ENCODE measurements at regions not wholly inside any gene's neighbourhood (a gene's known extent, or its start where the extent isn't known, plus 50 kb on each side); places are given as distances from the start of the nearest gene placed in this dataset.
"Not testable (repeated sequence)": the region's sequence is repeated elsewhere in the genome, so short reads cannot be mapped to it uniquely, and the experiment has no call there.

DNA sequence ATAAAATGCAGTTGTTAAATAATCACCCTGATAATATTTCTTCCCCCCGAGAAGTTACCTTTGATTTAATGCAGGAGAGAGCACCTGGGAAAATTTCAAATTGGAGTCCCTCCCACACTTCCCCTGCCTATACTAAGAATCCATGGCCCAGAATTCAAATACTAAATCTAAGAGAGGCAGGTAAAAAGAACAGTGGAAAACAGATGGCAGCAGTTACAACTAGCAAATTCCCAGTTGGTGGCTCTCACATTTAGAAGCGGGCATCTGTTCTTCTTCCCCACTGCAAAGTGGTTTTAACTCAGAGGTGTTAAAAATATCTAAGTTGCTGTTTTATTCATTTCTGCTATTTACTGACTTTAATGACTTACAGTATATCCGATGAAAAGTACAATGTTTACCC, 210.4 kb upstream of the ELAVL2 start:
- Histone ChIP-seq H3K9me3 (ENCODE audit: control extremely low read depth in 1 of 5, control insufficient read depth in 4 of 5, insufficient read depth in 2 of 5, low read depth in 1 of 5, low read length in 4 of 5) (no peaks in the 10 kb centered on the region), H3K27ac (ENCODE audit: insufficient read depth in 1 of 2, low read depth in 1 of 2, low read length in 2 of 2, poor library complexity in 1 of 2, severe bottlenecking in 2 of 2) (no peak overlapping the region), H3K27me3 (replicated peaks in 2 of 5; ENCODE audit: control insufficient read depth in 4 of 5, insufficient read depth in 5 of 5, low read length in 4 of 5) (no peaks in the 10 kb centered on the region), H3K4me1 (ENCODE audit: control extremely low read depth in 1 of 4, control insufficient read depth in 4 of 4, insufficient read depth in 4 of 4, low read length in 3 of 4) (peaks cover 0 to 35% (median 7%) of the 10 kb centered on the region in 4 experiments), H3K36me3 (ENCODE audit: control insufficient read depth in 4 of 4, insufficient read depth in 4 of 4, low read length in 3 of 4) (no peaks in the 10 kb centered on the region), H3K4me3 (ENCODE audit: control insufficient read depth in 1 of 7, extremely low read depth in 1 of 7, insufficient read depth in 4 of 7, low read depth in 2 of 7, low read length in 6 of 7) (peak overlapping the region in 1 of 7 experiments; percentile 41)
- WGBS (ENCODE audit: insufficient coverage): 80% methylated on average over 1 of the region's 3 CpGs
- DNase-seq: no peak
- ChIA-PET CTCF (no interaction called here), POLR2A (no interaction called here)

DNA sequence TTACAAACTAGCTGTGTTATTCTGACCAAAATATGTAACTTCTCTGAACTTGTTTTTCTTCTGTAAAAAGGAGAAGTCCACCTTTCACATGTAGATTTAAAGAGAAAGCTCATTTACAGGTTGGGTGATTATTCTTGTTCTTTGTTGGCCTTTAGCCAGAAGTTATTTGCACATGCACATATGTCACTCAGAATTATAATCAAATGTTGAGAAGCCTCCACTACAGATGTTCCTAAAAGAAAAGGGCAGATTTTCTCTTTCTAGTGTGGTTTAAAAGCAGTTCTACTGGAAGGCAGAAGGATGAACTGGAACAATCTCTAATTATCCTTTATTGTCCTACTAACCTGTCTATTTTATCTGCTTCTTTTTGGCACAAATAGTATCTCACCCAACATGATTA, 209.8 kb upstream of the ELAVL2 start:
- POLR2A ChIA-PET: no interaction called here

DNA sequence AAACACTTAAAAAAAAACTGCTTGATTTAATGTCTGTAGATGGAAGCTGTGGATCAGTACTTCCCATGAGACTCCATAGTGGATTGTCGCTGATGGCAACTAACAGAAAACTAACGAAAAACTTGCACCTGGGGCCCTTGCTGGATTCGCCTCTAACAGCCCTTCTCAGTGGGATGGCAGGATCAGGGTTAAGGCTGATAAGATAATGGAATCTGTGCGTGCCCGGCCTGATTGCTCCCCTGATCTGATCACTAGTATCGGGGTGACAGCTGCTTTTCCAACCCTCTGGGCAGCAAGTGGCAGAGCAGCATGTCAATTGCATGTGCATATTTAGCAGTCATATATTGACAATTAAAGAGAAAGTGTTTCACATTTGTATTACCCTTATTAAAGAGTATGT, 185.8 kb upstream of the ELAVL2 start:
- no peak for DNase-seq
- H3K4me1 ChIP-seq (ENCODE audit: control extremely low read depth in 1 of 4, control insufficient read depth in 4 of 4, insufficient read depth in 4 of 4, low read length in 3 of 4): peaks cover 0 to 2% (median 0%) of the 10 kb centered on the region in 4 experiments
- CTCF ChIA-PET: no interaction called here
- H3K4me3 ChIP-seq (ENCODE audit: control insufficient read depth in 1 of 7, extremely low read depth in 1 of 7, insufficient read depth in 4 of 7, low read depth in 2 of 7, low read length in 6 of 7): no peak overlapping the region
- H3K27me3 ChIP-seq (replicated peaks in 2 of 5; ENCODE audit: control insufficient read depth in 4 of 5, insufficient read depth in 5 of 5, low read length in 4 of 5): no peaks in the 10 kb centered on the region
- H3K27ac ChIP-seq (ENCODE audit: insufficient read depth in 1 of 2, low read depth in 1 of 2, low read length in 2 of 2, poor library complexity in 1 of 2, severe bottlenecking in 2 of 2): no peak overlapping the region
- no peaks in the 10 kb centered on the region for H3K9me3 ChIP-seq (ENCODE audit: control extremely low read depth in 1 of 5, control insufficient read depth in 4 of 5, insufficient read depth in 2 of 5, low read depth in 1 of 5, low read length in 4 of 5)
- 83% methylated on average over 2 of the region's 6 CpGs for WGBS (ENCODE audit: insufficient coverage)
- POLR2A ChIA-PET: no interaction called here
- H3K36me3 ChIP-seq (ENCODE audit: control insufficient read depth in 4 of 4, insufficient read depth in 4 of 4, low read length in 3 of 4): no peaks in the 10 kb centered on the region

More for the DNA sequence above, 209.8 kb upstream of the ELAVL2 start:
- Histone ChIP-seq H3K27me3 (replicated peaks in 2 of 5; ENCODE audit: control insufficient read depth in 4 of 5, insufficient read depth in 5 of 5, low read length in 4 of 5) (no peaks in the 10 kb centered on the region), H3K4me3 (ENCODE audit: control insufficient read depth in 1 of 7, extremely low read depth in 1 of 7, insufficient read depth in 4 of 7, low read depth in 2 of 7, low read length in 6 of 7) (peak overlapping the region in 1 of 7 experiments; percentile 41), H3K4me1 (ENCODE audit: control extremely low read depth in 1 of 4, control insufficient read depth in 4 of 4, insufficient read depth in 4 of 4, low read length in 3 of 4) (peaks cover 0 to 35% (median 7%) of the 10 kb centered on the region in 4 experiments), H3K27ac (ENCODE audit: insufficient read depth in 1 of 2, low read depth in 1 of 2, low read length in 2 of 2, poor library complexity in 1 of 2, severe bottlenecking in 2 of 2) (no peak overlapping the region), H3K9me3 (ENCODE audit: control extremely low read depth in 1 of 5, control insufficient read depth in 4 of 5, insufficient read depth in 2 of 5, low read depth in 1 of 5, low read length in 4 of 5) (no peaks in the 10 kb centered on the region), H3K36me3 (ENCODE audit: control insufficient read depth in 4 of 4, insufficient read depth in 4 of 4, low read length in 3 of 4) (no peaks in the 10 kb centered on the region)
- CTCF ChIA-PET: no interaction called here
- DNase-seq: no peak

- H3K36me3 ChIP-seq (ENCODE audit: control insufficient read depth in 4 of 4, insufficient read depth in 4 of 4, low read length in 3 of 4): no peaks in the 10 kb centered on the region
- WGBS (ENCODE audit: insufficient coverage): 69% methylated on average over 2 of the region's 5 CpGs
- H3K9me3 ChIP-seq (ENCODE audit: control extremely low read depth in 1 of 5, control insufficient read depth in 4 of 5, insufficient read depth in 2 of 5, low read depth in 1 of 5, low read length in 4 of 5): no peaks in the 10 kb centered on the region
- POLR2A ChIA-PET: no interaction called here
- peaks cover 0 to 2% (median 0%) of the 10 kb centered on the region in 4 experiments for H3K4me1 ChIP-seq (ENCODE audit: control extremely low read depth in 1 of 4, control insufficient read depth in 4 of 4, insufficient read depth in 4 of 4, low read length in 3 of 4)
- CTCF ChIA-PET: no interaction called here
- no peak overlapping the region for H3K27ac ChIP-seq (ENCODE audit: insufficient read depth in 1 of 2, low read depth in 1 of 2, low read length in 2 of 2, poor library complexity in 1 of 2, severe bottlenecking in 2 of 2)
- no peak overlapping the region for H3K4me3 ChIP-seq (ENCODE audit: control insufficient read depth in 1 of 7, extremely low read depth in 1 of 7, insufficient read depth in 4 of 7, low read depth in 2 of 7, low read length in 6 of 7)
- no peak for DNase-seq
- H3K27me3 ChIP-seq (replicated peaks in 2 of 5; ENCODE audit: control insufficient read depth in 4 of 5, insufficient read depth in 5 of 5, low read length in 4 of 5): no peaks in the 10 kb centered on the region
These were observed 185.1 kb upstream of the ELAVL2 start for GRCh38 chr9:24011009-24011717.

DNA sequence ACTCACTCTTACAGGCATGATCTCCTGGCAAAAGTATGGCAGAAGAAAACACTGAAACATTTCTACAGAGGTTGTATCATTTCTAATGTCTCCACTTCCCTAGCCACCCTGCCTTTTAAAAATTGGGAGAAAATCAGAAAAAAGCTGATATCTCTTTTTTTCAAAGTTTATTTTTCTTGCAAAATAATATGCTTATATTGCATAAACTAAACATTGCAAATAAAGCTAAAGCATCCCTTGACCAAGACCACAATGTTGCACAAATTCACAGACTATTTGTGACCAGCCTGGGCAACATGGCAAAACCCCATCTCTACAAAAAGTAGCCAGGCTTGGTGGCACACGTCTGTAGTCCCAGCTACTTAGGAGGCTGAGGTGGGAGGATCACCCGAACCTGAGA, 183.3 kb upstream of the ELAVL2 start:
- POLR2A ChIA-PET: no interaction called here

DNA sequence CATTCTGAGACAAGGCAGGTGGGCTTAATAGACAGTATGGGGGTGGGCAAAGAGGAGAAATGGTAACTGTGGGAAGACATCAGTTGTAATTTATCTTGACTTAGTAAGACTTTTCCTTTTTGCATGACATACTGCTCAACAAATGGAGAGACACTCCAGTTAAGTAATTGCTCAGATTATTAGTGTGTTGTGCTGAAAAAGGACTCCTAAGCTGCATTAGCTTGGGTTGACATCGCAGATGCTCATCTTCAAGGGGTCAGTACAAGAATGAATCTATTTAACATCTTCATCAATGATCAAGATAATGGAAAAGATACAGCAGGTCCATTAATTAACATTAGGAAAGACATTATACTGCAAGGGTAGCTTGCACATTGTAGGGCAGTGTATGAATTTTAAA, 181.1 kb upstream of the ELAVL2 start:
- no peak for DNase-seq
- WGBS (ENCODE audit: insufficient coverage): no CpG with 5 or more reads among the region's 1 CpG
- Histone ChIP-seq H3K9me3 (ENCODE audit: control extremely low read depth in 1 of 5, control insufficient read depth in 4 of 5, insufficient read depth in 2 of 5, low read depth in 1 of 5, low read length in 4 of 5) (no peaks in the 10 kb centered on the region), H3K4me1 (ENCODE audit: control extremely low read depth in 1 of 4, control insufficient read depth in 4 of 4, insufficient read depth in 4 of 4, low read length in 3 of 4) (peaks cover 0 to 2% (median 0%) of the 10 kb centered on the region in 4 experiments), H3K27me3 (replicated peaks in 2 of 5; ENCODE audit: control insufficient read depth in 4 of 5, insufficient read depth in 5 of 5, low read length in 4 of 5) (no peaks in the 10 kb centered on the region), H3K36me3 (ENCODE audit: control insufficient read depth in 4 of 4, insufficient read depth in 4 of 4, low read length in 3 of 4) (no peaks in the 10 kb centered on the region), H3K27ac (ENCODE audit: insufficient read depth in 1 of 2, low read depth in 1 of 2, low read length in 2 of 2, poor library complexity in 1 of 2, severe bottlenecking in 2 of 2) (no peak overlapping the region), H3K4me3 (ENCODE audit: control insufficient read depth in 1 of 7, extremely low read depth in 1 of 7, insufficient read depth in 4 of 7, low read depth in 2 of 7, low read length in 6 of 7) (no peak overlapping the region)
- ChIA-PET CTCF (no interaction called here), POLR2A (no interaction called here)

More for the DNA sequence above, 183.3 kb upstream of the ELAVL2 start:
- no CpG with 5 or more reads among the region's 2 CpGs for WGBS (ENCODE audit: insufficient coverage)
- peaks cover 0 to 2% (median 0%) of the 10 kb centered on the region in 4 experiments for H3K4me1 ChIP-seq (ENCODE audit: control extremely low read depth in 1 of 4, control insufficient read depth in 4 of 4, insufficient read depth in 4 of 4, low read length in 3 of 4)
- H3K36me3 ChIP-seq (ENCODE audit: control insufficient read depth in 4 of 4, insufficient read depth in 4 of 4, low read length in 3 of 4): no peaks in the 10 kb centered on the region
- no peak overlapping the region for H3K4me3 ChIP-seq (ENCODE audit: control insufficient read depth in 1 of 7, extremely low read depth in 1 of 7, insufficient read depth in 4 of 7, low read depth in 2 of 7, low read length in 6 of 7)
- no peak overlapping the region for H3K27ac ChIP-seq (ENCODE audit: insufficient read depth in 1 of 2, low read depth in 1 of 2, low read length in 2 of 2, poor library complexity in 1 of 2, severe bottlenecking in 2 of 2)
- CTCF ChIA-PET: no interaction called here
- DNase-seq: no peak
- H3K27me3 ChIP-seq (replicated peaks in 2 of 5; ENCODE audit: control insufficient read depth in 4 of 5, insufficient read depth in 5 of 5, low read length in 4 of 5): no peaks in the 10 kb centered on the region
- H3K9me3 ChIP-seq (ENCODE audit: control extremely low read depth in 1 of 5, control insufficient read depth in 4 of 5, insufficient read depth in 2 of 5, low read depth in 1 of 5, low read length in 4 of 5): no peaks in the 10 kb centered on the region

GRCh38 chr9:23991874-23992273, 165.8 kb upstream of the ELAVL2 start:
- H3K27ac ChIP-seq (ENCODE audit: insufficient read depth in 1 of 2, low read depth in 1 of 2, low read length in 2 of 2, poor library complexity in 1 of 2, severe bottlenecking in 2 of 2); CTCF ChIA-PET; H3K4me1 ChIP-seq (ENCODE audit: control extremely low read depth in 1 of 4, control insufficient read depth in 4 of 4, insufficient read depth in 4 of 4, low read length in 3 of 4); POLR2A ChIA-PET; H3K27me3 ChIP-seq (replicated peaks in 2 of 5; ENCODE audit: control insufficient read depth in 4 of 5, insufficient read depth in 5 of 5, low read length in 4 of 5); H3K9me3 ChIP-seq (ENCODE audit: control extremely low read depth in 1 of 5, control insufficient read depth in 4 of 5, insufficient read depth in 2 of 5, low read depth in 1 of 5, low read length in 4 of 5); DNase-seq; H3K36me3 ChIP-seq (ENCODE audit: control insufficient read depth in 4 of 4, insufficient read depth in 4 of 4, low read length in 3 of 4); H3K4me3 ChIP-seq (ENCODE audit: control insufficient read depth in 1 of 7, extremely low read depth in 1 of 7, insufficient read depth in 4 of 7, low read depth in 2 of 7, low read length in 6 of 7): not testable (repeated sequence)
- WGBS (ENCODE audit: insufficient coverage): 100% methylated on average over 7 of the region's 7 CpGs

Data from common myeloid progenitor, CD34-positive (primary cell).